ENCODE measurements at regions not wholly inside any gene's neighbourhood (a gene's known extent, or its start where the extent isn't known, plus 50 kb on each side); places are given as distances from the start of the nearest gene placed in this dataset.
"Not testable (repeated sequence)": the region's sequence is repeated elsewhere in the genome, so short reads cannot be mapped to it uniquely, and the experiment has no call there.

DNA sequence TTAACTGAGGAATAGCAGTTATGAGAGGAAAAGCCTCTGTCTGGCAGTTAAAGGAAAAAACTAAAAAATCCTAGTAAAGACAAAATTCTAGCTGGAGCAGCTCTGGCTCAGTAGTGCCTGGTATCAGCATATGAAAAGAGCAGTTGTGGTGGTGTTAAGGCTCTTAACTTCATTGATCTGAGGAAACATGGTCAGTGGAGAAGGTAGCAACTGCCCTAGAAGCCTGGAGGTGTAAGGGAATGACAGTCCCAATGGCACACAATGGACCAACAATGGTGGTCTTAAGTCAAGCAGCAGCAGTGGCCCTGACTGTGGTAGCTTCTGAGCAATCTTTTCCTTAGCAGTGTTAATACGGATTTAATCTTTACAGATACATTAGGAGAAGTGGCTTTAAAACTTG lies 189.6 kb upstream of the POF1B start:
- H3K27me3 ChIP-seq (ENCODE audit: control insufficient read depth, insufficient read depth, low read length): no peaks in the 10 kb centered on the region
- H3K36me3 ChIP-seq (ENCODE audit: control insufficient read depth, insufficient read depth, low read length): no peaks in the 10 kb centered on the region
- H3K4me2 ChIP-seq (ENCODE audit: low read length): no peak overlapping the region

DNA sequence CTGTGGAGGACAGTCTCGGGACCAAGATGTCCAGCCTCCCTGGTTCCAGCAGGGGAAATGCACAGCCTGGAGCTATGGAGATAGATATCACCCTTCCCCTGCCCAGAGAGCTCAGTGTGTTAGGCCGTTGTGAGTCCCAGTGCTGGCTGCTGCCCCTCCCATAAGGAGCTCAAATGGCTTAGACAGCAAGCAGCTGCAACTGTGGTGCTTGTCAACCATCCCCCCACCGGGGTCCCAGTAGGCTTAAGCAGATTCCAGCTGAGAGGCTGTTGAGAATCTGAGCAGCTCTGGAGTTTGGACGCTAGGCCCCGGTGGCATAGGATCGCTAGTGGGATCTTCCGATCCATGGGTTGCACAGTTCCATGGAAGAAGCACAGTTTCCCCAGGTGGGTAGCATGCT lies 181.8 kb upstream of the POF1B start:
- H3K4me1 ChIP-seq: no peaks in the 10 kb centered on the region
- H3K9me3 ChIP-seq (ENCODE audit: control insufficient read depth, low read length): no peaks in the 10 kb centered on the region
- H3K79me2 ChIP-seq: no peaks in the 10 kb centered on the region
- no peaks in the 10 kb centered on the region for H3K27me3 ChIP-seq (ENCODE audit: control insufficient read depth, insufficient read depth, low read length)
- no peak overlapping the region for H2AFZ ChIP-seq
- no peaks in the 10 kb centered on the region for H3K36me3 ChIP-seq (ENCODE audit: control insufficient read depth, insufficient read depth, low read length)
- H3K4me2 ChIP-seq (ENCODE audit: low read length): no peak overlapping the region
- H3K27ac ChIP-seq: no peak overlapping the region
- H3K9ac ChIP-seq: no peak overlapping the region
- TF ChIP-seq, protein P1, sequence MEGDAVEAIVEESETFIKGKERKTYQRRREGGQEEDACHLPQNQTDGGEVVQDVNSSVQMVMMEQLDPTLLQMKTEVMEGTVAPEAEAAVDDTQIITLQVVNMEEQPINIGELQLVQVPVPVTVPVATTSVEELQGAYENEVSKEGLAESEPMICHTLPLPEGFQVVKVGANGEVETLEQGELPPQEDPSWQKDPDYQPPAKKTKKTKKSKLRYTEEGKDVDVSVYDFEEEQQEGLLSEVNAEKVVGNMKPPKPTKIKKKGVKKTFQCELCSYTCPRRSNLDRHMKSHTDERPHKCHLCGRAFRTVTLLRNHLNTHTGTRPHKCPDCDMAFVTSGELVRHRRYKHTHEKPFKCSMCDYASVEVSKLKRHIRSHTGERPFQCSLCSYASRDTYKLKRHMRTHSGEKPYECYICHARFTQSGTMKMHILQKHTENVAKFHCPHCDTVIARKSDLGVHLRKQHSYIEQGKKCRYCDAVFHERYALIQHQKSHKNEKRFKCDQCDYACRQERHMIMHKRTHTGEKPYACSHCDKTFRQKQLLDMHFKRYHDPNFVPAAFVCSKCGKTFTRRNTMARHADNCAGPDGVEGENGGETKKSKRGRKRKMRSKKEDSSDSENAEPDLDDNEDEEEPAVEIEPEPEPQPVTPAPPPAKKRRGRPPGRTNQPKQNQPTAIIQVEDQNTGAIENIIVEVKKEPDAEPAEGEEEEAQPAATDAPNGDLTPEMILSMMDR (IDR thresholded peaks at IDR 0.05): no peak
- H3K4me3 ChIP-seq (ENCODE audit: low read depth, low read length): no peak overlapping the region

More for the DNA sequence above, 189.6 kb upstream of the POF1B start:
- H3K27ac ChIP-seq: no peak overlapping the region
- no peaks in the 10 kb centered on the region for H3K4me1 ChIP-seq
- H3K9me3 ChIP-seq (ENCODE audit: control insufficient read depth, low read length): no peaks in the 10 kb centered on the region
- H3K9ac ChIP-seq: no peak overlapping the region
- no peaks in the 10 kb centered on the region for H3K79me2 ChIP-seq
- TF ChIP-seq, protein P1 (IDR thresholded peaks at IDR 0.05): no peak
- H2AFZ ChIP-seq: no peak overlapping the region
- H3K4me3 ChIP-seq (ENCODE audit: low read depth, low read length): no peak overlapping the region

DNA sequence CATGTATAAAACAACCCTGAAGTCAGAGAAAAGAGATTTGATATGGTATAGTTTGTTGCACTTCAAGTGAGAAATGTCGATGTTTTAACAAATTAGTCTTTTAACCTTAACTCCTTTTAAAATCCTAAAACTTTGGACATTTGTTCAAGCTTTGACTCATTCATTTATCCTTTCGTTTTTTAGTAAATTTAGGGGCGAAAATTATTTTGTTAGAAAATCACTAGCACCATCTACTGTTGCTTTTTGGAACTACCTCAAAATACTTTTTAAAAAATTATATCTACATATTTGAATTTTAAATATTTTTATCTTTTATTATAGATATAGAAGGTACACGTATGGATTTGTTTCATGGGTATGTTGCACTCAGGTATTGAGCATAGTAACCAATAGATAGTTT lies 165.1 kb upstream of the POF1B start:
- TF ChIP-seq, protein P1 (IDR thresholded peaks at IDR 0.05): peak; percentile 20
- Histone ChIP-seq H3K27ac (no peak overlapping the region), H3K27me3 (ENCODE audit: control insufficient read depth, insufficient read depth, low read length) (no peaks in the 10 kb centered on the region), H3K36me3 (ENCODE audit: control insufficient read depth, insufficient read depth, low read length) (no peaks in the 10 kb centered on the region), H3K9ac (no peak overlapping the region), H3K4me3 (ENCODE audit: low read depth, low read length) (no peak overlapping the region), H2AFZ (no peak overlapping the region), H3K4me2 (ENCODE audit: low read length) (no peak overlapping the region), H3K79me2 (no peaks in the 10 kb centered on the region), H3K9me3 (ENCODE audit: control insufficient read depth, low read length) (no peaks in the 10 kb centered on the region), H3K4me1 (no peaks in the 10 kb centered on the region)

DNA sequence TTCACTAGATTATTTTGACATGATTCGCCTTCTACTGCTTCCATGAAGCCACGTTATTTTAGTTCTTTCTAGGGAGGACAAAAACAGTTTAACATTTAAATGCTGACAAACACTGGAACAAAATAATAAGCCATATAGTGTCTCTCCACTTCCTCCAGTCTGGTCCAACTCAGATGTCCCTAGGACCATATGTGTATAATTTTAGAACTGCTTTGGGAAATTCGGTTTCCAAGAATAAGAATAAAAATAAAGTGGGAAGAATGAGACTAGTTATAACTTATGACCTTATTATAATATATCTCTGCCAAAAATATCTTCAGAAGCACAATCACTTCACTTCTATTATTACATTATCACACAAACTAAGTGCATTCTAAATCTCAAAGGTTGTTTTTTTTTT lies 164.4 kb upstream of the POF1B start:
- no peaks in the 10 kb centered on the region for H3K27me3 ChIP-seq (ENCODE audit: control insufficient read depth, insufficient read depth, low read length)
- H3K9ac ChIP-seq: no peak overlapping the region
- no peak overlapping the region for H3K27ac ChIP-seq
- no peak overlapping the region for H3K4me2 ChIP-seq (ENCODE audit: low read length)
- no peaks in the 10 kb centered on the region for H3K9me3 ChIP-seq (ENCODE audit: control insufficient read depth, low read length)
- TF ChIP-seq, protein P1 (IDR thresholded peaks at IDR 0.05): no peak
- H2AFZ ChIP-seq: no peak overlapping the region
- H3K79me2 ChIP-seq: no peaks in the 10 kb centered on the region
- no peak overlapping the region for H3K4me3 ChIP-seq (ENCODE audit: low read depth, low read length)
- H3K4me1 ChIP-seq: no peaks in the 10 kb centered on the region
- no peaks in the 10 kb centered on the region for H3K36me3 ChIP-seq (ENCODE audit: control insufficient read depth, insufficient read depth, low read length)

DNA sequence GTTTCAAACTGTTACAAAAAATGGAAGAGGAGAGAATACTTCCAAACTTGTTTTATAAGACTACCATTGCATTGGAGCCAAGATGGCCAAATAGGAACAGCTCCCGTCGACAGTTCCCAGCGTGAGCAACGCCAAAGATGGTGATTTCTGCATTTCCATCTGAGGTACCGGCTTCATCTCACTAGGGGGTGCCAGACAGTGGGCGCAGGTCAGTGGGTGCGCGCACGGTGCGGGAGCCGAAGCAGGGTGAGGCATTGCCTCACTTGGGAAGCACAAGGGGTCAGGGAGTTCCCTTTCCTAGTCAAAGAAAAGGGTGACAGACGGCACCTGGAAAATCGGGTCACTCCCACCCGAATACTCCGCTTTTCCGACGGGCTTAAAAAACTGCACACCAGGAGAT lies 149.7 kb upstream of the POF1B start:
- not testable (repeated sequence) for H3K27ac ChIP-seq; H3K4me1 ChIP-seq; H3K27me3 ChIP-seq (ENCODE audit: control insufficient read depth, insufficient read depth, low read length); H3K4me2 ChIP-seq (ENCODE audit: low read length); H3K9ac ChIP-seq; H3K79me2 ChIP-seq; H3K4me3 ChIP-seq (ENCODE audit: low read depth, low read length); H3K36me3 ChIP-seq (ENCODE audit: control insufficient read depth, insufficient read depth, low read length); H2AFZ ChIP-seq; H3K9me3 ChIP-seq (ENCODE audit: control insufficient read depth, low read length)
